Skin epidermis (tissue), 12 donors: ENCODE measurements at regions not wholly inside any gene's neighbourhood (a gene's known extent, or its start where the extent isn't known, plus 50 kb on each side); places are given as distances from the start of the nearest gene placed in this dataset.
"Not testable (repeated sequence)": the region's sequence is repeated elsewhere in the genome, so short reads cannot be mapped to it uniquely, and the experiment has no call there.

Experiments used
- H3K27ac ChIP-seq, 21 experiments: fragments of 200-600 bp; sonication (generic) in 11 of 21; one replicate each; pipeline ENCODE4 v1.5.0; 2020; ENCODE audit warnings: mild to moderate bottlenecking in 3 of 21, inconsistent platforms in 2 of 21, moderate library complexity in 2 of 21
- H3K4me3 ChIP-seq, 7 experiments: fragments of 200-600 bp; sonication (generic) in 2 of 7; one replicate each; pipeline ENCODE4 v1.5.0; 2020; ENCODE audit warnings: inconsistent platforms in 2 of 7, mild to moderate bottlenecking in 2 of 7, moderate library complexity in 1 of 7

DNA sequence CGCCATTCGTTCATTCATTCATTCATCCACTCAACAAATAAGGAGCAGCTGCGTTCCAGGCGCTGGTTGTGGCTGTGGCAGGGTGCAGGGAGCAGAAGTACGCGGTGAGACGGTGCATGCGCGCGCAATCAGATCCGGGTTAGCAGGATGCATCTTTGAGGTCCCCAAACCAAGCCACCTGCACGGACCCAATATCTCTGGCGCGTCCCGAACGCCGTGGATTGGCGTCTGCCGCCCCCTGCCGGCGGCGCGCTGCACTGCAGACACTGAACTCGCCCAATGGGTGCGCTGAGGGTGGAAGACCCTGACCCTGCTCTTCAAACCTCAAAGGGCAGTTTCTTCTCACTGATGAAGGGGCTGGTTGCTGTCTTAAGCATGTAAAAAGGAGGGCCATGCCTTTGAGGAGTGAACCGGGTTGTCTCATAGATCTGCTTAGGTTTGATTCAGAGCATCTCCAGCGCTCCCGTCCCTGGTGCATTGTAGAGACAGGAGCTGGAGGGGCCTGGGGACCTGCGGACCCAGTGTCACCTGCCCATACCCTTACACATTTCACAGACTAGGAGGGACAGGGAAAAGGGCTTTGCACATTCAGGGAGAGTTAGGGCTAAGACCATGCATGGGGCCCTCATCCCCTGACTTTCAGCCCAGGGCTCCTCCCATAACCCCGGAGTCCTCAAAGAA is 102.5 kb downstream of the RAMP3 start:
- Histone ChIP-seq H3K27ac (no peak overlapping the region), H3K4me3 (no peak overlapping the region)

GRCh38 chr7:45267262-45267661 is 109.7 kb downstream of the RAMP3 start:
- H3K27ac ChIP-seq, result no peak overlapping the region

GRCh38 chr7:45268013-45268412 is 110.4 kb downstream of the RAMP3 start:
- no peak overlapping the region for H3K27ac ChIP-seq

More at GRCh38 chr7:45267262-45267661, 109.7 kb downstream of the RAMP3 start:
- H3K4me3 ChIP-seq, result no peak overlapping the region

GRCh38 chr7:45269192-45269591 is 111.6 kb downstream of the RAMP3 start:
- H3K4me3 ChIP-seq, result no peak overlapping the region
- H3K27ac ChIP-seq, result no peak overlapping the region

More at GRCh38 chr7:45268013-45268412, 110.4 kb downstream of the RAMP3 start:
- H3K4me3 ChIP-seq, result no peak overlapping the region

- Histone ChIP-seq H3K27ac (no peak overlapping the region), H3K4me3 (no peak overlapping the region)
Observed at GRCh38 chr7:45278763-45279398, 121.3 kb downstream of the RAMP3 start.

DNA sequence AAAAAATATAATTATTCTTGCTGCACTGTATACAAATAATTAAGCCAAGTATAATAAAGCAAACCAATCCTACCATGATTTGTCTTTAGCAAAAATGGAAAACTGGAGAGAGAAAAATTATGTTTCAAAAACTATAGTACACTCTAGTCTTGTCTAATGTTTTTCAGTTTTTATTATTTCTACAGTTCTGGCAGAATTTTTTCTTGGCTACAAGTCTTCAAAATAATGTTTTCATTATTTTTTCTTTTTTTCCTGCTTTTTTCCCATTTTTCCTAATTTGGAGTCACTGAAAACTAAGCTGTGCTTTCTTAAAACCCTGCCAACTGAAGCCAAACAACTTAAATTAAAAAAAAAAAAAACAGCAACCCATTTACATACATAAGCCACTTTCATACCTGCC is 132.0 kb downstream of the RAMP3 start:
- H3K27ac ChIP-seq, H3K4me3 ChIP-seq: not testable (repeated sequence)

- H3K4me3 ChIP-seq, result no peak overlapping the region
- H3K27ac ChIP-seq, result no peak overlapping the region
Observed at GRCh38 chr7:45290880-45291279, 133.3 kb downstream of the RAMP3 start.

DNA sequence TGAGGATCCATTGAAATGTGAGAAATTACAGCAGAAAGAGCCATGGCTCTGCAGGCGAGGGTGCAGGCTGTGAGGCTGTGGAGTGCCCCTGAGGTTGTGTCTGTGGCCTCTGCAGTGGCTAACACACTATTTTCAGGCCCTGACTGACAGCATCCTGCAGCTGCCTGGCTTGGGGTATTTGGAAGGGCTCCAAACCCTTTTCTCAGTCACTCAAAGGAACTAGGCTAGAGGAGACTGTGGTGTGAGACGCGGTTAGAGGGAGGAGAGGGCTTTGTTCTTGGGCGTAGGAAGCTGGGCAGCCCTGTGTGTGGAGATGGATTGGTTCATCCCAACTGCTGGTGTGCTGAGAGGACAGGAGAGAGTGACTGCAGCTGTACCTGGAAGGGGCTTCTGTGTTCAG is 134.9 kb downstream of the RAMP3 start:
- no peak overlapping the region for H3K27ac ChIP-seq

GRCh38 chr7:45293295-45293942 is 135.8 kb downstream of the RAMP3 start:
- Histone ChIP-seq H3K4me3 (no peak overlapping the region), H3K27ac (no peak overlapping the region)

More for the DNA sequence above, 134.9 kb downstream of the RAMP3 start:
- H3K4me3 ChIP-seq, result no peak overlapping the region

GRCh38 chr7:45294559-45294958 is 137.0 kb downstream of the RAMP3 start:
- Histone ChIP-seq H3K4me3 (no peak overlapping the region), H3K27ac (no peak overlapping the region)

- Histone ChIP-seq H3K27ac (no peak overlapping the region), H3K4me3 (no peak overlapping the region)
Observed at GRCh38 chr7:45295222-45295621, 137.6 kb downstream of the RAMP3 start.

DNA sequence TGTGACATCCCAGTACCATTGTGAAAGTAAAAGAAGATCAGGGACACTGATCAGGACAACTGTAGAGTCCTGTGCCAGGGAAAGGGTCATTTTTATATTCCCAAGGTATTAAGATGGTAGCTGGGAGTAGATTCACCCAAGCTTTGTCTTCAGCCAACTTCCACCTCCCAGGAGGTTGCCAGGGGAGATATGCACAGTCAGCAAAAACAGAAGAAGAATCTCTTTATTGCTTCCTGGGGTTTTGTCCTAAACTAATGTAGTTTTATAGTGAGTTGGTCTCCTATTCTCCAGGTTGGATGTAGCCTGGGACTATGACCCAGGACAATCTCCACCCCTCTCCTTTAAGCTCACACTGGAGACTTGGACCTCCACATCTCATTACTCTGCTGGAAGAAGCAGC is 139.2 kb downstream of the RAMP3 start:
- Histone ChIP-seq H3K27ac (no peak overlapping the region), H3K4me3 (no peak overlapping the region)

DNA sequence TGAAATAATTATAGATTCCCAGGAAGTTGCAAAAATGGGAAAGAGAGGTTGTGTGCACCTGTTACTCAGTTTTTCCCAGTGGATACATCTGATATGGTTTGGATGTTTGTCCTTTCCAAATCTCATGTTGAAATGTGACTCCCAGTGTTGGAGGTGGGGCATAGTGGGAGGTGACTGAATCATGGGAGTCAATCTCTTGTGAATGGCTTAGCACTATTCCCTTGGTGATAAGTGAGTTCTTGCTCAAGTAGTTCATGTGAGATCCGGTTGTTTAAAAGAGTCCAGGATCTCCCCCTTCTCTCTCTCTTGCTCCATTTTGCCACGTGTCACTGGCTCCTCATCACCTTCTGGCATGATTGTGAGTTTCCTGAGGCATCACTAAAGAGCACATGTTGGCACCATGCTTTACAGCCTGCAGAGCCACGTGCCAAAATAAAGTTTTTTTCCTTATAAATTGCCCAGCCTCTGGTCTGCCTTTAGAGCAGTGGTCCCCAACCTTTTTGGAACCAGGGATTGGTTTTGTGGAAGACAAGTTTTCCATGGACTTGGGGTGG is 149.2 kb downstream of the RAMP3 start:
- Histone ChIP-seq H3K4me3 (no peak overlapping the region), H3K27ac (no peak overlapping the region)

DNA sequence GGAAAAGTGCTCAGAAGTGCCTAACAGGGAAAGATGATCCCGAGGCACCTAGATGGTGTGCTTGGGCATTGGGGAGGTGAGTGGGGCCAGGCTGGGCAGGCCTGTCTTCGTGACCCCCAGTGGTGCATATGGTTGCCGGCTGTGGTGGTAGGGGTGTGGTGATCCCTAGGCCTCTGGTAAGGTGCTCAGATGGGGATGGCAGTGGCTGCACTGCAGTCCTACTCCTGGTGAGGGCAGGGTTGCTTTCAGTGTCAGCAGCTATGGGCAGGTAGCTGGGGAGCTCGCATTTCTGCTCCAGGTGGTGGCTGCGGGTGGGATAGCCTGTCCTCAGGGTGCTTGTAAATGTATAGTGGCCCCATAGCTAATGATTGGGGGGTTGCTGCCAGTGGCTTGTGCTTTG is 154.0 kb downstream of the RAMP3 start:
- H3K4me3 ChIP-seq, result no peak overlapping the region

GRCh38 chr7:45315512-45315911 is 157.9 kb downstream of the RAMP3 start:
- H3K4me3 ChIP-seq, H3K27ac ChIP-seq: not testable (repeated sequence)

More for the DNA sequence above, 154.0 kb downstream of the RAMP3 start:
- H3K27ac ChIP-seq, result no peak overlapping the region

GRCh38 chr7:45324683-45325237 is 167.2 kb downstream of the RAMP3 start:
- Histone ChIP-seq H3K4me3 (no peak overlapping the region), H3K27ac (no peak overlapping the region)

DNA sequence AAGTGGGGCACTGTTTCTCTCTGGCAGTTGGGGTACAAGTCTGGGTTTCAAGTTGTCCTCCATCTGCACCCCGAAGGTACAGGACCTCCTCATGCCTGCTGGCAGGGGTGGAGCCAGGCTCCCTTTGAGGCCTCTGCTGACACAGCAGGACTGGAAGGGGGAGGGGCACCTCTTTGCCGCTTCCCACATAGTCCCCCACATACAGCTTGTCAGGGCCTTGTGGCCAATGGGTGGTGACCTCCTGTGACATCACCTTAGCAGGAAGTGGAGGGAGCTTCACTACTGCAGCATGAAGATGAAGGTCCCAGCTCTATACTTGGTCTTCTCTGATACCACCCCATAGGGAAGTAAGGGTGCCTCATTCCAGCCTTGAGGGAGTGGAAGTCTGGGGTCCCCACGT is 167.8 kb downstream of the RAMP3 start:
- Histone ChIP-seq H3K4me3 (no peak overlapping the region), H3K27ac (no peak overlapping the region)

DNA sequence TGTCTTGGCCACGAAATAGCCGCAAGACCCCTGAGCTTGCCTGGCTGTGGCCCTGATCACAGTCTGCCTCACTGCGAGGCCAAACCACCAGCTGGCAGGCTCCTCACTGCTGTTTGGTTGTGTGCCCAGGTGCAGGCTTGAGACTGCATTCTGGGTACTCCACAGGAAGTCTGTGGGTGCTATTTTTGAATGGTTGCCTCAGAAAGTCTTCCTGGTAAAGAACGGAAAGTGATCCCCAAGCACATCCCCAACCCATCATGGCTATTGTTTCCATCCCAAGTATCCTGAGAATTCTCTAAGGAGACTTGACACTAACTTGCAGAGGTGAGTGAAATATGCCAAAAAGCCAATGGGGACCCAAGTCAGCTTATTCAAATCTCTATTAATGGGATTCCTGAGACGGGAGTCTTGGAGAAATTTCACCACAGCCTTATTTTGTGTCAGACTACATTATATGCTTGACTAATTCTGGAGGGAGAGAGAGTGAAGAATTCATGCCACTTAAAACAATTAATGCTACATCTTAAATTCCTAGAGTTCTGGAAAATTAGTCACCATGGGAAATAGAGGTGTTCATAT is 170.9 kb downstream of the RAMP3 start:
- no peak overlapping the region for H3K4me3 ChIP-seq
- H3K27ac ChIP-seq, result no peak overlapping the region

DNA sequence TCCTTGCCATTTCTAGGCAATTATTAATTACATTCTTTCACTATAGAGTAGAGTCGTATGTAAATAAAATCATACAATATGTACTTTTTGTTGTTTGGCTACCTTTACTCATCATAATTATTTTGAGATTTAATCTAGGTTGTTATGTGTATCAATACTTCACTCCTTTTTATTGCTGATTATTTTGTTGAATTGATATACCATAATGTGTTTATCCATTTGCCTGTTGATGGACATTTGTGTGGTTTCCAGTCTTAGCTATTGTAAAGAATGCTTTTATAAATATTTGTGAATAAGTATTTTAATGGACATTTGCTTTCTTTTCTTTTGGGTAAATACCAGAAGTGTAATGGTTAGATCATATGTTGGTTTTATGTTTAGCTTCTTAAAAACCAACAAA is 174.0 kb downstream of the RAMP3 start:
- H3K4me3 ChIP-seq, result no peak overlapping the region

GRCh38 chr7:45335024-45335423 is 177.4 kb downstream of the RAMP3 start:
- not testable (repeated sequence) for H3K27ac ChIP-seq, H3K4me3 ChIP-seq

More for the DNA sequence above, 174.0 kb downstream of the RAMP3 start:
- no peak overlapping the region for H3K27ac ChIP-seq
